Umbilical cord (tissue), 1 donor: ENCODE measurements at regions not wholly inside any gene's neighbourhood (a gene's known extent, or its start where the extent isn't known, plus 50 kb on each side); places are given as distances from the start of the nearest gene placed in this dataset.

Source experiments
- DNase-seq: peaks from one replicate; pipeline ENCODE4 v3.0.0-alpha.2; 2015; ENCODE audit warnings: low spot score

DNA sequence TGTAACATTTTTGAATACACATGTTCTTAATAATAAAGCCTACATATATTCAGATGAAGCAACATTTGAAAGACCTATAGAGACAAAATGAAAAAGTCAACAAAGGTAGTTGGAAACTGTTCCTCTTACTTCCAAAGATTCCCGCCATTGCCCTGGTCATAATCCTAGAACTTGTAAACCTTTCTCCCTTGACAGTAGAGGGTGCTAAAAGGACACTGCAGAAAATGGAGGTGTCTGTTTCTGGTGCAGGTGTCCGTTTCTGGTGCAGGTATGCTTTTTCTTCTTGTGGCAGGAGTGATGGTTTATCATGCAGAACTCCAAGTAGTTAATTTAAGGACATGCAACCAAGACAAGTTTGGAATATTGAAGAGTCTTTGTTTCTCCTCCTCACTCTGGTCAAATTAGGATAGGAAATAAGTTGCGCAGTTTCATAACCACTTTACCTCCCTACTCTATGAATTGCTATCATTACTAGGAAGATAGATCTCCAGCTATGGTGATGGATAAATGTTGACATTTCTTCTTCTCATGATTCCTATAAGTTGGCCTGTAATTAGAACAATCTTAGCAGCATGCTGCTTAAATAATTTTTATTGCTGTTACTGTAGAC, 56.0 kb upstream of the FAM174A start:
- DNase-seq, result no peak

DNA sequence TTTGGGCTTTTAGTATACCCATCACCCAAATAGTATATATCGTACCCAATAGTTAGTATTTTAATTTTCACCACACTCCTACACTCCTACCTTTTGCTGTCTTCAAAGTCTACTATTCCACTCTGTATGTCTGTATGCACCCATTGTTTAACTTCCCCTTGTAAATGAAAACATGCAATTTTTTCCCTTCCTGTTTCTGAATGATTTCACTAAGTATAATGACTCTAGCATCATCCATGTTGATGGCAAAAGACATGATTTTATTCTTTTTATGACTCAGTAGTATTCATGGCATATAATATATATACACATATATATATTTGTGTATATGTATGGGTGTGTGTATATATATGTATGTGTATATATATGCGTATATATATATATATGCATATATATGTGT, 63.1 kb upstream of the FAM174A start:
- DNase-seq, result no peak

DNA sequence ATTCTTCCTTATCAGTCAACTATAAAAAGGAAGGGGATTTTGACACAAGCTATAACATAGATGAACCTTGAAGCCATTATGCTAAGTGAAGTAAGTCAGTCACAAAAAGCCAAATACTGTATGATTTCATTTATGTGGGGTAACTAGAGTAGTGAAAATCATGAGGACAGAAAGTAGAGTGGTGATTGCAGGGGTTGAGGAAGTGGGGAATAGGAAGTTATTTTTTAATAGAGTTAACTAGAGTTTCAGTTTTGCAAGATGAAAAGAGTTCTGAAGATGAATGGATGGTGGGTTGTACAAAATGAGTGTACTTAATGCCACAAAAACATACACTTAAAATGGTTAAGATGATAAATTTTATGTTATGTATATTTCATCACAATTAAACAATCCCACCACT, 65.4 kb upstream of the FAM174A start:
- DNase-seq, result no peak

DNA sequence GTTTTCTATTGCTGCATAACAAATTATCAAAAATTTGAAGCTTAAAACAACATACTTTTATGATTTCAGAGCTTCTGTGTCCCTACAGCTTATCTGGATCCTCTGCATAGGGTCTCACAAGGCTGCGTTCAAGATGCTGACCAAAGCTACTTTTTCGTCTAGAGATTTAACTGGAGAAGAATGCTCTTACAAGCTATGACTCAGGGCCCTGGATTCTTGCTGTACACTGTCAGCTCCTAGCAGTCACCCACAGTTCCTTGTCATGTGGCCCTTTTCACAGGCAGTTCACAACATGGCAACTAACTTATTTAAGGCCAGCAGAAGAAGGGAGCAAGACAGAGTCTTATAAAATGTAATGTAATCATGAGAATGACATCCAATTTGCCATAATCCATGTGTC, 70.8 kb upstream of the FAM174A start:
- peak; percentile 6 for DNase-seq

DNA sequence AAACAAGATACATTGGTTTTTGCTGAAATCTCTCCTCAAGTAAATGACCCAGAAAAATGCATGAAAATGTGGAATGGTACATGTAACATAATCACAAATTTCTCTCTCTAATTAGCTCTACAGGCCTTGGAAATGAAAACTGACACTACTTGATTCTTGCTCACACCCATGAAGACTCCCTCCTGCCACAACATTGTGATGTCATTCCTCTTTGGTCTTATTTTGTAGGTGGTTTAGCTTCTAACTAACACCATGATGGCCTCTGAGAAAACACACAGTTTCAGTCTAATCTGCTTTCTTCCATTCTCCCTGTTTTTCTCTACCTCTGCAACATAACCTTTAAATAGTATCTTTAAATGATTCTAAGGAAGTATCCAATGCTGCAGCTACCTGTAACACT, 78.6 kb upstream of the FAM174A start:
- DNase-seq, result no peak

DNA sequence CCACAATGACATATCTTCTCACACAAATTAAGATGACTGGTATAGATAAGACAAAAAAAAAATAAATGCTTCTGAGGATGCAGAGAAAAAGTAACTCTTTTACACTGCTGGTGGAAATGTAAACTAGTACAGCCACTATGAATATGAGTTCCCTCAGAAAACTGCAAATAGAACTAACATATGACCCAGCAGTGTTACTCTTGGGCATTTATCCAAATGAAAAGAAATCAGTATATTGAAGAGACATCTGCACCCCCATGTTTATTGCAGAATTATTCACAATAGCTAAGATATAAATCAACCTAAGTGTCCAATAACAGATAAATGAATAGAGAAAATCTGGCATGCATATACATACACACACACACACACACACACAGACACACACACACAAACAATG, 83.0 kb upstream of the FAM174A start:
- DNase-seq, result no peak

DNA sequence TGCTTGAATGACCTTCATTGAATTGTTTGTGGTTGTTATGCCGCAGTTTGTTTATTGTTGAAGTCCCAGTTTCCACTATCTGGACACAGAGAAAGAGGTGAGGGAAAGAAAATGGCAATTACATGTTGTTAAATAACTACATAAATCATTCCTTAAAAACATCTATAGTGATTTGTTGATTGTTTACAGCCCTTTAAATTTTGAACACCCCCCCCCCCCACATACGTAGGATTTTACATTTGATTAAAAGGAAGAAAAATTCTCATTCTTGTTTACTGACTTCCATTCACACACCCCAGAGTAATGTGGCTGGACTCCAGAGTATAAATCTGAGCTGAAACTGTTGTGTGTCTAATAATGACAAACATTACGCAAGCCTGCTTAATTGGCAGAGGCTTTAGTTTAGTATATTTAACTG, 87.1 kb upstream of the FAM174A start:
- no peak for DNase-seq

DNA sequence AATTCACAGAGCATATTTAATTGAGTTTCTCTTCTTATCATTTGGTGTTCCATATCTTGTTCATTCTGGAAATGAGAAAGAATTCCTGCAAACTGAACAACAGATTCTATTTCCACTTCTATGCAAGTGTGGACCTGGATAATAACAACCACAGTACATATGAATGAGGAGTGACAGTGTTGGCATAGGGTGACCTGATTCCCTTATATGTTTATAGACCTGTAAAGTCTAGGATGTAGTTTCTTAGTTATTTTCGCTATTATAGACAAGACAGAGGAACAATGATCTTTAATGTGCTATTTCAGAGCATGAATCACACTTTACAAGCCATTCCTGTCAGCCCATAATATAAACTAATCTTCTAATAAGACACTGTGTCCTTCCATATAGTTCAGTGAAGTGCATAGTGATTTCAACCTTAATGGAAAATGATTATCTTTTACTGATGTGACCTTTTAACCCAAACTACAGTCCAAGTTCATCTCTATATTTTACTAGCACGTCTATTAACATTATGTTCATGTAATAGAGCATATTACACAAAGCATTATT, 88.2 kb upstream of the FAM174A start:
- DNase-seq, result no peak

DNA sequence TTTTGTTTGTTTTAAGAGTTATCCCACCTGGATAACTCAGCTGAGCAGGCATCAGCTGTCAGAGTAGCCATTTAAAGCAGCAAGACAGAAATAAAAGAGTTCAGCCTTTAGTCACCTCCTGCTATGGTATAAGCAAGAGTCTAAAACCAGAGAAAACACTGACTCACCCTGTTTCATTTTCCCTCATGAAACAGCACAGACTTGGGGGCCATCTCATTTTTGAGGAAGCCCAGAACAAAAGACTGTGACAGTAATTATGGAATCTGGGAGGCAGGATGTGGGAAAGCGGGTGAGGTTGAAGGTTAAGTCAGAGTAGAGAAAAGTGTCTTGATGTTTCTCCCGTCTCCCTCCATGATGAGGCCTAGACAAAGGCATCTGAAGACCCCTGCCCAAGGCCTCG, 90.2 kb upstream of the FAM174A start:
- DNase-seq, result no peak

DNA sequence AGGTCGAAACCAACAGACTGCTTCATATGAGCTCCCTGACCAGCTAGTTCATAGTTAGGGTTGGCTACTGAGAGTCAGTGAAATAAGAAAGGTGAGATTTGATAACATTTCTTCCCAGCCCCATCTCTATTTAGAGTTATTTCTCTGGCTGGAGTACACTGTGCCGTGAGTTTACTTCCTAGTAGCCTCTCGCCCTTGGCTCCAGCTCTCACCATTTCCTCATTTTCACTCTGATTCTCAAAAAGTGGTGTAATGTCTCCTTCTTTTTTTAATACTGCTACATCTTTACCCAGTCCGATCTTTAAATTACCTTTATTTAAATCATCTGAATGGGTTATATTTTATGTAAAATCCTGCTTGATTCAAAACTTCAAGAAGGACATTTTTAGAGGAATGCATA, 100.4 kb upstream of the FAM174A start:
- DNase-seq, result no peak

DNA sequence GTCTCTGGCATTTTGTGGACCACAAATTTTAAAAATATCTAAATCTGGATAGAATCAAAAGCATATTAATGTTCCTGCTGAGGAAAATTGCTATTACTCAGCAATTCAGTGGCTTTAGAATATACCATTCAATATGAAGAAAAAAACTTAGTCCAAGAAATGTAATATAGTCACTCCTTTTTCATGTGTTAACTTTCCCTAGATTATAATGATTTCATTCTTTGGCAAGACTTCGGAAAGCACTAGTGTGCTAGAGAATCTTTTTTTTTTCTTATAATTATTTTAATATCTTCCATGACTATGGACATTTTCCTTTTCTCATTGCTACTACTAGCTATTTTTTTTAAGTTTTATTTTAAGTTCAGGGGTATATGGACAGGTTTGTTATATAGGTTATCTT, 102.4 kb upstream of the FAM174A start:
- DNase-seq, result no peak

DNA sequence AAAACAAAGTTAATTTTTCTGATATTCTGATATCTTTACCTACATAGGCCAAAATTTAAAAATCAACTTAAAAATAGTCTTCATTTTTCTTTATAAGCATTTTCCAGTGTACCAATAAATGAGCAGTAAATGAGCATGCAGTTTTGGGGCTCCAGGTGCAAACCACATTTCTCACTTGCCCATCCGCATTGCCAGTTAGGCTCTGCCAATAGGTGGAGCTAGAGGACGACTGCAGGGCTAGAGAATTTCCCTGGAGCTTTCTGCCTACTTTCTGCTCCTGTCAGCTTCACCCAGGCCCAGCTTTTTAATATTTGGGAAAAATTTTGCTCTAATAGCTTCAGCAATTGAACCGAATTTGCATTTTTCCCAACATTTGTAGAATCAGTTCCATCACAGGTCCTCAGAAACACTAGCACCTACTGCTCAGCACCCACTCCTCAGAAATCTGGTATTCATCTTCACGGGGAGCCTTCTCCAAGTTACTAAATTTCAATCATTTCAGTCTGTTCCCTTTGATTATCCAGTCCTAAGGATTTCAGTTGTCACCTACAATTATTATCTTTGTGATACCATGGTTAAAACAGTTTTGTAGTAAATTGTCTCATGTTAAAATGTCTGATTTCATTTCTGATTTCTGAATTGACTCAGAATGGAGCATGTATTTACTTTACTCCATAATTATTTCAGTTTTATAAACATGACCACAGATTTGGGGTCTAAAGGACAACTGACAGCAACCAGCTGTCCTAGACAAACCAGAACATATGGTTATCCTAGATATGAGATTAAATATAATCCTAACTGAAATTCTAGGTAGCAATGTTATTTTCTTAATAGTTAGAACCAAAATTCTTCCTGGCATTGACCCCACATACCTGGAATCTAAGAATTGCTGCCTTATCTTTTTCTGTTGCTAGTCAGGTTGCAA, 104.6 kb upstream of the FAM174A start:
- peak; percentile 10 for DNase-seq

DNA sequence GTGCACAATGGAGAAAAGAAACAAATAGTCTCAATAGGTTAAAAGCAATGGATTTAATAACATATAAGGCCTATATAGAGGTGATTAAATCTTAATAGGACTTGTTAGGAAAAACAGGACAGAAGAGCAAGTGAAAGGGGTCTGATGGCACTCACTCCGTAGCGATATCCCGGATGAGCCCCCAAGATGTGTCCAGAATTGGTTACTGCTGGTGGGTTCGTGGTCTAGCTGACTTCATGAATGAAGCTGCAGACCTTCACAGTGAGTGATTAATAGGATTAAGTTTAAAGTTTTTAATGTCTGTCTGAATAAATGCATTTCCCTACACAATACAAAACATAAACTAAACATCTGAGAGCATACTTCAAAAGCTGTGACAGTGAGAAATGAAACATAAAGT, 110.4 kb upstream of the FAM174A start:
- no peak for DNase-seq

DNA sequence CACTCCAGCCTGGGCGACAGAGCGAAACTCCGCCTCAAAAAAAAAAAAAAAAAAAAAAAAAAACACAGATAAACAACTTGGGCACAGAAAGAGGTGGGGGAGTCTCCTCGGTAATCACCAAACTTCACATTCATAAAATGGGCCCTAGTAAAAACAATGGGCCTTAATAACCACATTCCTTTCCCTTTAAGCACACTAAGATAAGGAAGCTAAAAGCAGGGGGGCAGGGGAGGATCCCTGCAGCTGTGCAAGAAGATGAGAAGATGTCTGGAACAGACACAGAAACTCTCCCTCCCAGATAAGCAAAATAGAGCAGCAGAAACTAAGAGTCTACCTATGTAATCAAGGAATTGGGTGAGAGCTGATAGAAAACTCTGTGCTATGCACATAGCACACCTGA, 111.2 kb upstream of the FAM174A start:
- DNase-seq, result no peak

DNA sequence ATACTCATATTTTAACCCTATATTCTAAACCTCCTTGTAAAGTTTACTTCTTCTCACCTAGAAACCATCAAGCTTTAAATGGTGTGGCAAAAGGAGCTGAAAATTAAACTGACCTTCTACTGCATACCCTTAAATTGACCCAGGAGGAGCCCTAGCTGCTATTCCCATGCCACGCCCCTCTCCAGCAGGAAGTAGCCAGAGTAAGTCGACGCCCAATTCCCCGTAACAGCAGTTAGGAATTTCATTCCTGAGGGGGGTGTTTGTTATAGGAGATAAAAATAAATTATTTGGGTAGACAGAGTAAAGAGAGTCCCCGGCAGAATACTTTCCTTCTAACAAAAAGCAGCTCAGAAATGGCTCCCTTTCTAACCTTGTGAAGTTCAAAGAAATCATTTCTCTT, 111.8 kb upstream of the FAM174A start:
- no peak for DNase-seq

DNA sequence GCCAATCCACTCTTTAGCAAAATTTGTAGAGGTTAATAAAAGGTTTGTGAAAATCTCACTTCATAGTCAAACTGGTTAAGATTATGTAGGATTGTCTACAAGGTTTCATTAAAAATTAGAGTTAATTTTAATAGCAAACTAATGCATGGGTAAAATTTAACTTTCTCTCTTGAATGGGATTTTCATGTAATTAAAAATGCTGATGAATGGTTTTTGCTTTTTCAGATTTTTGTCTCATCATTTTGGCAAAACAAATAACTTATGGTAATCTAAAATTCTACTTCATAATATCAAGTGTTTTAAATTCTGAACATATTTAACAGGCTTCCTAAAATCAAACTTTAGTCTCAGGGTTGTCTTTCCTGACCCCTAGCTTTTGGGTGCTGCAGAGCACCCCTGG, 113.8 kb upstream of the FAM174A start:
- no peak for DNase-seq

DNA sequence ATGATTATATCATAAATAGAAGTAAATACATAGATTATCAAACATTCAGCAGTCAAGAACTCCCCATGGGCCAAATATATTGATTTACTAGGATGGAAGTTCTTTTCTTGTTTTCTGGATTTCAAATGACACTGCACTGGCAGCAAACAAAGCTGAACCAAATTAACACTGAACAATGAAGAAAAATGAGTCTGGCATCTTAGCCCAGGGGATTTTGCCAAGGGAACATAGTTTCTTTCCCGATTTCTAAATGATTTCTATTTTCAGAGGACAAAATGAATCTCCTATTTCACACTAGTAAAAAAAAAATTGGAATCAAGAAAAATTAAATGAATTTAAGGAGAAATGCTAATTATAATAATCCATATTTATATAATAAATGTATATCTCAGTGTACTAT, 116.9 kb upstream of the FAM174A start:
- no peak for DNase-seq

DNA sequence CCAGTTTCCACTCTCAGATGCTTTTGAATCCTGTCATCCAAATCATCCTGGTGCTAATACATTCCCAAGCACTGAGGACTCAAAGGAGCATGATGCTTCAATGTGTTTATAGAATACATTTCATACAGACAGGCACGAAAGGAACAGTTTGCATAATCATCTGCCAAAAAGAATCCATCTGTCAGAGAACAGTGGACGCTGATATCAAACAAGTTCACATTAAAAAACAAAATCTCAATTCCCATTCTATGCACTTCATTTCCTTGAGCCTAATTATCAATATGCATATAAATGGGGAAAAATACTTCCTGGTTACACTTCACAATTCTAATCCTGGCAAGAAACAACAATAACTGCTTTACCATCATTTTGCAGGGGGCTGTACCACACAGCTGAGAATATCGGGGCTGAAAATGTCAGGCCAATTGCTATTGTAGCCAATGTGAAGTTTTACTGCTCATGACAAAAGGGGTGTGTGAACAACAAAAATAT, 125.5 kb upstream of the FAM174A start:
- DNase-seq, result no peak

DNA sequence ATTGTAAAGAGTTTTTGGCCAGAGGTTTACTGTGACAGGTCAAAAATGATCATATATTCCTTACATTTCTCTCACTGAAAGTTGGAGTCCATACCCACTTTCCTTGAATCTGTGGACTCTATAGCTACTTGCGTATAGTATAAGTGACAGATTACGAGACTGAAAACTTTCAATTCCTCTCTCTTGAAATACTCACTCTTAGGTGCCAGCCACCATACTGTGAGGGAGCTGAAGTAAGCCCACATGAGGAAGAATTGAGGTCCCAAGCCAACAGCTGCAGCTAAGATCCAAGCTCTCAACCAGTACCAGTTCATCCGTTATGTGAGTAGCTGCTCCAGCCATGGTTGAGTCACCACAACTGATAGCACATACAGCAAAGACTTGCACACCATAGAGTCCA, 128.1 kb upstream of the FAM174A start:
- no peak for DNase-seq

DNA sequence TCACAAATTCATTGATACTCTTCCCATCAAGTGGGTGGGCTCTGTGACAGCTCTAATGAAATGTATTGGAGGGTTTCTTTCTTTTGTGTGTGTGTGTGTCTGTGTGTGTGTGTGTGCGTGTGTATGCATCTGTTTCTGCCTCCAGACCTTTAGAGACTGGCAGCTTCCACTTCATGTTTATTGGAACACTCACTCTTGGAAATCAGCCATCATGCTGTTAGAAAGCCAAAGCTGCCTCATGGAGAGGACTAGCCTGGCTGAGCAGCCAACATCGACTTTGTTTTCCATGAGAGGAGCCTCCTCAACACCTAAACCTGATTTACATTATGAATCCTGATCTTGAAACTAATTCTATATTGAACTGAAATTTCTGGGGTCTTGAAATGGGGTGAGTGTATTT, 128.5 kb upstream of the FAM174A start:
- DNase-seq, result peak; percentile 17

DNA sequence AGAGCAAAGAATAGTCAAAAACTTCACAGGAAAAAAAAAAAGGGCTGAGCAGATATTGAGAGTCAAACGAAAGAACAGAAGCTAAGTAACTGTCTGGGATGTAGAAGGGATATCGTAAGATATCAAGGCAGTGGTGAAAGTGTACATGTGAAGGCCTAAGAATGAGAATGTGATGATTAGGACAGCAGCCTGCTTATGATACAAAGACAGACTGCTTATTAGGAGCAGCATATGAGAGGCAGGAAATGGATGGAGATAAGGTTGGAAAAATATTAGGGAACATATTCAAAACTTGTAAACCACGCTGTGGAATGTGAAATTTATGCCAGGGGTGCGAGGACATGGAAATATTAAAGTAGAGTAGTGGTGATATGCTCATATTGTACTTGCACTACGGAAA, 133.1 kb upstream of the FAM174A start:
- DNase-seq, result peak; percentile 68

DNA sequence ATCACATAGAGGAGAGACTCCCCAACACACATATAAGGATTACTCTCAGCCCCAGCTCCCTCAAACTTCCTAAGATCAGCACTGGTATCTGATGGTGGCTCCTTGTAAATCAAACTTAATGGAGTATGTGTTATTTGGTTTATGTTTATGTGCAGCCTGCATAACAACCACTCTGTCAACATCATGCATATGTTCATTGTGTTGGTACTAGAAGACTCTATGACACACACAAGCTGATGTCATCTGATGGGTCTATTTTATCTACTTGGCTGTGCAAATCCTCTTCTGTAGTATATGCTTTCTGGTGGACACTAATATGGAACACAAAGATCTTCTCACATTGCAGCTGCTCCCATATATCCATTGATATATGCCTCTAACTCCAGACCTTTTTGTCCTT, 134.0 kb upstream of the FAM174A start:
- DNase-seq, result no peak

DNA sequence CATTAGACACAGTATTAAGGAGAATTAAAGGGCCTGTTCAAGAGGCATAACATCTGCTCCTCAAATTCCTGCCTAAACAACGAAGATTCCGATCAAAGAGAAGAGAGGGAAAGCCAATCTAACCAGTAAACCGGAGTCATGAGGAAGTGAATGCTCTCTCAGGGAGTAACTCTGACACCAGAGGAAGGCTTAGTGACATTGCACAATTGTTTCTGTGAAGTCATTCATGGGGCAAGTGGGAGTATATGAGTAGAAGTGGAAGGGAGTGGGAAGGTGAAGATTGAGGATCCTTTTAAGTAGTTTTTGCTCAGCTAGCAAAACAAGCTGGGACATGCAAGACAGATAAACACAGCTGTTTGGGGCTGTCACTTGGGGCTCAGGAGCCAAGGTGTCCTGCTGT, 136.4 kb upstream of the FAM174A start:
- peak; percentile 82 for DNase-seq
